GM19239 (cell line): ENCODE measurements at regions not wholly inside any gene's neighbourhood (a gene's known extent, or its start where the extent isn't known, plus 50 kb on each side); places are given as distances from the start of the nearest gene placed in this dataset.
"Not testable (repeated sequence)": the region's sequence is repeated elsewhere in the genome, so short reads cannot be mapped to it uniquely, and the experiment has no call there.

ENCODE experiments used
- DNase-seq: peaks from one replicate; pipeline ENCODE4 v3.0.0; 2011; ENCODE audit warnings: low spot score; ENCODE audit not compliant: insufficient read length
- FAIRE-seq: peaks from 2 replicates; lab custom pipeline; 2011; peaks lifted over from hg19 to GRCh38; lab: Jason Lieb, UNC

GRCh38 chr2:90248400-90248799 lies 1556.9 kb downstream of the RPIA start:
- FAIRE-seq, DNase-seq: not testable (repeated sequence)

- not testable (repeated sequence) for FAIRE-seq, DNase-seq
Observed at GRCh38 chr2:90250350-90250749, 1558.9 kb downstream of the RPIA start.

GRCh38 chr2:90251576-90251975 lies 1560.1 kb downstream of the RPIA start:
- FAIRE-seq, DNase-seq: not testable (repeated sequence)

GRCh38 chr2:90253306-90253705 lies 1561.8 kb downstream of the RPIA start:
- not testable (repeated sequence) for DNase-seq, FAIRE-seq

GRCh38 chr2:90266888-90267287 lies 1575.4 kb downstream of the RPIA start:
- not testable (repeated sequence) for FAIRE-seq

GRCh38 chr2:90287751-90288150 lies 1596.3 kb downstream of the RPIA start:
- not testable (repeated sequence) for DNase-seq, FAIRE-seq

More at GRCh38 chr2:90266888-90267287, 1575.4 kb downstream of the RPIA start:
- not testable (repeated sequence) for DNase-seq

- not testable (repeated sequence) for DNase-seq, FAIRE-seq
Observed at GRCh38 chr2:90288396-90288795, 1596.9 kb downstream of the RPIA start.

GRCh38 chr2:90289291-90289980 lies 1598.0 kb downstream of the RPIA start:
- not testable (repeated sequence) for DNase-seq, FAIRE-seq

- not testable (repeated sequence) for FAIRE-seq, DNase-seq
Observed at GRCh38 chr2:90290701-90291100, 1599.2 kb downstream of the RPIA start.

- not testable (repeated sequence) for DNase-seq, FAIRE-seq
Observed at GRCh38 chr2:90291168-90291883, 1599.9 kb downstream of the RPIA start.

- FAIRE-seq, DNase-seq: not testable (repeated sequence)
Observed at GRCh38 chr2:90291934-90292333, 1600.5 kb downstream of the RPIA start.

- DNase-seq, FAIRE-seq: not testable (repeated sequence)
Observed at GRCh38 chr2:90292451-90292850, 1601.0 kb downstream of the RPIA start.

- DNase-seq, FAIRE-seq: not testable (repeated sequence)
Observed at GRCh38 chr2:90293224-90293623, 1601.8 kb downstream of the RPIA start.

GRCh38 chr2:90293806-90294205 lies 1602.3 kb downstream of the RPIA start:
- not testable (repeated sequence) for FAIRE-seq, DNase-seq

GRCh38 chr2:90295036-90295750 lies 1603.7 kb downstream of the RPIA start:
- not testable (repeated sequence) for DNase-seq, FAIRE-seq

- not testable (repeated sequence) for FAIRE-seq
Observed at GRCh38 chr2:90296484-90296777, 1605.0 kb downstream of the RPIA start.

GRCh38 chr2:90297701-90298100 lies 1606.2 kb downstream of the RPIA start:
- DNase-seq, FAIRE-seq: not testable (repeated sequence)

More at GRCh38 chr2:90296484-90296777, 1605.0 kb downstream of the RPIA start:
- DNase-seq = not testable (repeated sequence)

- not testable (repeated sequence) for FAIRE-seq, DNase-seq
Observed at GRCh38 chr2:90298126-90298755, 1606.8 kb downstream of the RPIA start.

- FAIRE-seq = not testable (repeated sequence)
Observed at GRCh38 chr2:90298983-90299382, 1607.5 kb downstream of the RPIA start.

GRCh38 chr2:90322982-90323381 lies 1631.5 kb downstream of the RPIA start:
- FAIRE-seq, DNase-seq: not testable (repeated sequence)

More at GRCh38 chr2:90298983-90299382, 1607.5 kb downstream of the RPIA start:
- DNase-seq = not testable (repeated sequence)
